CD14-positive monocyte (primary cell): ENCODE measurements at regions not wholly inside any gene's neighbourhood (a gene's known extent, or its start where the extent isn't known, plus 50 kb on each side); places are given as distances from the start of the nearest gene placed in this dataset.

Experiments
- DNase-seq, 3 donors: peaks; one replicate each; pipeline ENCODE4 v3.0.0-alpha.2; 2011 to 2022
- H2AFZ ChIP-seq: 2 replicates; pipeline ENCODE4 v1.6.0; 2012; ENCODE audit warnings: mild to moderate bottlenecking, low read depth, low read length, inconsistent platforms; ENCODE audit not compliant: insufficient read depth, poor library complexity, severe bottlenecking
- H3K27ac ChIP-seq, 2 donors: 1 replicate in 1 of 2; 2 replicates in 1 of 2; pipeline ENCODE4 v1.5.1; 2012 to 2013; ENCODE audit warnings: low read length in 2 of 2, control low read depth in 1 of 2, inconsistent platforms in 1 of 2, low read depth in 1 of 2, mild to moderate bottlenecking in 1 of 2
- H3K27me3 ChIP-seq, 2 donors: one replicate each; pipeline versions ENCODE4 v1.6.0 to v1.6.1; 2011 to 2013; ENCODE audit warnings: low read length in 2 of 2; ENCODE audit not compliant: control insufficient read depth in 2 of 2, insufficient read depth in 2 of 2
- H3K36me3 ChIP-seq, 2 donors: replicated peaks in 1 of 2; 1 replicate in 1 of 2; 2 replicates in 1 of 2; pipeline versions ENCODE4 v1.5.1 to v1.6.1; 2012 to 2013; ENCODE audit warnings: low read length in 2 of 2, control low read depth in 1 of 2, inconsistent platforms in 1 of 2, mild to moderate bottlenecking in 1 of 2; ENCODE audit not compliant: insufficient read depth in 2 of 2, control insufficient read depth in 1 of 2
- H3K4me1 ChIP-seq, 2 donors: 1 replicate in 1 of 2; 2 replicates in 1 of 2; pipeline versions ENCODE4 v1.5.1 to v1.6.1; 2012 to 2013; ENCODE audit warnings: low read length in 2 of 2, control low read depth in 1 of 2, inconsistent platforms in 1 of 2, mild to moderate bottlenecking in 1 of 2, moderate library complexity in 1 of 2; ENCODE audit not compliant: insufficient read depth in 2 of 2, control insufficient read depth in 1 of 2
- H3K4me2 ChIP-seq: replicated peaks from 2 replicates; pipeline ENCODE3; 2012; ENCODE audit warnings: low read length, moderate library complexity, mild to moderate bottlenecking; ENCODE audit not compliant: poor library complexity, severe bottlenecking; ENCODE audit errors: extremely low read depth
- H3K4me3 ChIP-seq, 3 experiments: fragments of 200-600 bp in 1 of 3; sonication (generic) in 1 of 3; replicated peaks in 1 of 3; 1 replicate in 2 of 3; 2 replicates in 1 of 3; pipeline ENCODE4 v1.5.1; 2011 to 2013; ENCODE audit warnings: low read length in 3 of 3, mild to moderate bottlenecking in 3 of 3, control low read depth in 2 of 3, low read depth in 2 of 3, inconsistent platforms in 1 of 3, moderate library complexity in 1 of 3
- H3K79me2 ChIP-seq: 2 replicates; pipeline ENCODE4 v1.6.0; 2012; ENCODE audit warnings: mild to moderate bottlenecking, control low read depth, inconsistent platforms, low read length, moderate library complexity; ENCODE audit not compliant: insufficient read depth
- H3K9ac ChIP-seq: 2 replicates; pipeline ENCODE4 v1.6.0; 2017; ENCODE audit warnings: low read length, mild to moderate bottlenecking; ENCODE audit not compliant: insufficient read depth, poor library complexity, severe bottlenecking
- H3K9me3 ChIP-seq, 2 donors: replicated peaks in 1 of 2; 1 replicate in 1 of 2; 2 replicates in 1 of 2; pipeline versions ENCODE4 v1.5.1 to v1.6.1; 2012 to 2013; ENCODE audit warnings: low read length in 2 of 2, control low read depth in 1 of 2; ENCODE audit not compliant: control insufficient read depth in 1 of 2, insufficient read depth in 1 of 2
- H4K20me1 ChIP-seq: 2 replicates; pipeline ENCODE4 v1.6.0; 2012; ENCODE audit warnings: mild to moderate bottlenecking, low read length, control low read depth, moderate library complexity; ENCODE audit not compliant: insufficient read depth
- H3K27ac Mint-ChIP-seq, 7 donors: one replicate each; pipeline ENCODE4 v1.8.0; 2020; ENCODE audit warnings: mild to moderate bottlenecking in 7 of 7, mixed read lengths in 7 of 7, moderate library complexity in 6 of 7, inconsistent platforms in 2 of 7
- H3K27me3 Mint-ChIP-seq, 3 donors: one replicate each; pipeline ENCODE4 v1.8.0; 2021 to 2022; ENCODE audit warnings: low read depth in 3 of 3, mild to moderate bottlenecking in 3 of 3, mixed read lengths in 3 of 3, moderate library complexity in 3 of 3, inconsistent platforms in 1 of 3
- H3K36me3 Mint-ChIP-seq, 2 donors: one replicate each; pipeline ENCODE4 v1.8.0; 2020; ENCODE audit warnings: mixed read lengths in 2 of 2, inconsistent platforms in 1 of 2, mild to moderate bottlenecking in 1 of 2
- H3K4me1 Mint-ChIP-seq: one replicate; pipeline ENCODE4 v1.8.0; 2020; ENCODE audit warnings: mild to moderate bottlenecking, mixed read lengths
- H3K4me3 Mint-ChIP-seq, 2 donors: one replicate each; pipeline ENCODE4 v1.8.0; 2020; ENCODE audit warnings: mild to moderate bottlenecking in 2 of 2, mixed read lengths in 2 of 2, moderate library complexity in 1 of 2
- H3K9me3 Mint-ChIP-seq, 7 donors: one replicate each; pipeline ENCODE4 v1.8.0; 2020 to 2022; ENCODE audit warnings: mixed read lengths in 7 of 7, mild to moderate bottlenecking in 6 of 7, moderate library complexity in 6 of 7, inconsistent platforms in 2 of 7
- WGBS: methylation state at CpG from one replicate; pipeline ENCODE4 v1.1.5; 2013; ENCODE audit warnings: missing lambda C conversion rate; ENCODE audit not compliant: insufficient coverage; 5-methylcytosine and 5-hydroxymethylcytosine counted together
- intact Hi-C, 2 donors: fragments of 100-400 bp; cut with micrococcal nuclease; formaldehyde crosslinking; loops; one replicate each; pipeline versions ENCODE4 v1.15.0 to v1.15.1; 2023
- TF ChIP-seq, protein P1 (sequence below): fragments of 200-600 bp; IDR thresholded peaks from one replicate; pipeline ENCODE4 v1.8.0; 2022; ENCODE audit warnings: antibody characterized with exemption, mild to moderate bottlenecking

DNA sequence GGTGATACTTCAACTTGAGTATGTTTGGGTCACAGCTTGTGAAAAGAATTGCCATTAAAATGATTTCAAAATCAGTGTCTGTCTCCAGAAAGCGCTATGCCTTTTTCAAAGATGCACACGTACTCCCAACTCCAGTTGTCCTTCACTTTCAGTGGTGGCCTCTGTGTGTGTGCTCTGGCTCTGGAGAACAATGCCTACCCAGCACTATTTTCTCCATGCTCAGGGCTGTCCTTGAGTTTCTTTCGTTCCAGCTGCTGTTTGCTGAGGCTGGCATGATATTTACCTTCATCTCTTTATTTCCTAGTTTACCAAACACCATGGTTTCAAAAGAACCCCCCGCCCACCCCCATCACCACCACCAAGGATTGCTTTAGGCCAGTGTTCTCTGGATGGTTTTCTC lies 136.8 kb downstream of the QRSL1 start:
- Histone ChIP-seq H3K9me3 (peaks cover 3 to 4% of the 10 kb centered on the region in 2 donors), H3K79me2 (no peaks in the 10 kb centered on the region), H3K27me3 (no peaks in the 10 kb centered on the region), H3K36me3 (no peaks in the 10 kb centered on the region), H3K4me3 (no peak overlapping the region), H3K4me2 (no peak overlapping the region), H3K4me1 (no peaks in the 10 kb centered on the region), H3K9ac (no peak overlapping the region), H3K27ac (no peak overlapping the region), H4K20me1 (no peaks in the 10 kb centered on the region), H2AFZ (no peak overlapping the region)
- Mint-ChIP-seq H3K4me1 (no peaks in the 10 kb centered on the region), H3K27me3 (peaks cover 0 to 2% (median 0%) of the 10 kb centered on the region in 3 donors), H3K27ac (no peak overlapping the region), H3K9me3 (peaks cover 0 to 17% (median 7%) of the 10 kb centered on the region in 7 donors), H3K36me3 (no peaks in the 10 kb centered on the region), H3K4me3 (no peak overlapping the region)
- WGBS: 93% methylated on average over 3 of the region's 4 CpGs
- intact Hi-C loops: no loop called here
- TF ChIP-seq, protein P1, sequence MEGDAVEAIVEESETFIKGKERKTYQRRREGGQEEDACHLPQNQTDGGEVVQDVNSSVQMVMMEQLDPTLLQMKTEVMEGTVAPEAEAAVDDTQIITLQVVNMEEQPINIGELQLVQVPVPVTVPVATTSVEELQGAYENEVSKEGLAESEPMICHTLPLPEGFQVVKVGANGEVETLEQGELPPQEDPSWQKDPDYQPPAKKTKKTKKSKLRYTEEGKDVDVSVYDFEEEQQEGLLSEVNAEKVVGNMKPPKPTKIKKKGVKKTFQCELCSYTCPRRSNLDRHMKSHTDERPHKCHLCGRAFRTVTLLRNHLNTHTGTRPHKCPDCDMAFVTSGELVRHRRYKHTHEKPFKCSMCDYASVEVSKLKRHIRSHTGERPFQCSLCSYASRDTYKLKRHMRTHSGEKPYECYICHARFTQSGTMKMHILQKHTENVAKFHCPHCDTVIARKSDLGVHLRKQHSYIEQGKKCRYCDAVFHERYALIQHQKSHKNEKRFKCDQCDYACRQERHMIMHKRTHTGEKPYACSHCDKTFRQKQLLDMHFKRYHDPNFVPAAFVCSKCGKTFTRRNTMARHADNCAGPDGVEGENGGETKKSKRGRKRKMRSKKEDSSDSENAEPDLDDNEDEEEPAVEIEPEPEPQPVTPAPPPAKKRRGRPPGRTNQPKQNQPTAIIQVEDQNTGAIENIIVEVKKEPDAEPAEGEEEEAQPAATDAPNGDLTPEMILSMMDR: no peak
- DNase-seq: no peak

DNA sequence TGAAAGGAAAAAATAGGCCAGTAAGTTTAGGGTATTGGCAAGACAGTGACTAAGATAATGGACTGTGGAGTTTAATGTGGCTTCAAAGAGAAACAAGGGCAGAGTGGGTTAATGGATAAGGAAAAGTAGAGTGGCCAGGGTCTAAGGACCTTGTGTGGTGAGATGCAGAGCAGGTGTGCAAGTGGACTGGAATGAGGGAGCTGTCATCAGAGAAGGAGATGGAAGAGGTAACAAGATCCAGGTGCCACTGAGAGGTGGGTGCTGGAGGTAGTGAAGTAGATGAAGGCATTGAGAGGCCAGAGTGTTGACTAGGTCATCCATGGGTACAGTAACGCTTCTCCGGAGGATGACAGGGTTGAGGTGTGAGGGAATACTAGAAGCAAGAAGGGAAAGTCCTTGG lies 136.1 kb downstream of the QRSL1 start:
- Histone ChIP-seq H3K79me2 (no peaks in the 10 kb centered on the region), H2AFZ (no peak overlapping the region)

More for the DNA sequence above, 136.1 kb downstream of the QRSL1 start:
- H4K20me1 ChIP-seq: no peaks in the 10 kb centered on the region
- WGBS: 33% methylated on average over 2 of the region's 2 CpGs
- DNase-seq: no peak
- H3K27ac ChIP-seq: no peak overlapping the region
- TF ChIP-seq, protein P1: no peak
- H3K9me3 Mint-ChIP-seq: peaks cover 0 to 12% (median 7%) of the 10 kb centered on the region in 7 donors
- H3K27me3 ChIP-seq: no peaks in the 10 kb centered on the region
- H3K4me3 ChIP-seq: no peak overlapping the region
- H3K36me3 Mint-ChIP-seq: no peaks in the 10 kb centered on the region
- no peak overlapping the region for H3K4me3 Mint-ChIP-seq
- peaks cover 3 to 4% of the 10 kb centered on the region in 2 donors for H3K9me3 ChIP-seq
- no peaks in the 10 kb centered on the region for H3K36me3 ChIP-seq
- H3K27ac Mint-ChIP-seq: no peak overlapping the region
- intact Hi-C loops: no loop called here
- peaks cover 0 to 5% (median 0%) of the 10 kb centered on the region in 3 donors for H3K27me3 Mint-ChIP-seq
- H3K4me1 Mint-ChIP-seq: no peaks in the 10 kb centered on the region
- H3K9ac ChIP-seq: no peak overlapping the region
- no peak overlapping the region for H3K4me2 ChIP-seq
- H3K4me1 ChIP-seq: no peaks in the 10 kb centered on the region
